Neural cell (in vitro differentiated cells): ENCODE measurements at regions not wholly inside any gene's neighbourhood (a gene's known extent, or its start where the extent isn't known, plus 50 kb on each side); places are given as distances from the start of the nearest gene placed in this dataset.

Experiments
- H2AFZ ChIP-seq: fragments of 200-600, 300-800 bp; sonication (generic), shearing (Covaris generic); 2 replicates; pipeline ENCODE4 v1.6.0; 2014; ENCODE audit warnings: low read depth, mild to moderate bottlenecking, antibody characterized with exemption, low read length, moderate library complexity
- H3F3A ChIP-seq: fragments of 200-600 bp; shearing (Covaris generic); 2 replicates; pipeline ENCODE4 v1.6.1; 2016; ENCODE audit warnings: mild to moderate bottlenecking, moderate library complexity, mixed read lengths, antibody characterized with exemption, low read length; ENCODE audit not compliant: insufficient read depth, poor library complexity, severe bottlenecking
- H3K27ac ChIP-seq: fragments of 200-600, 300-800 bp; sonication (generic), shearing (Covaris generic); 2 replicates; pipeline ENCODE4 v1.5.1; 2014; ENCODE audit warnings: mild to moderate bottlenecking, low read length, moderate library complexity
- H3K27me3 ChIP-seq: fragments of 300-800, 200-600 bp; sonication (generic), shearing (Covaris generic); 2 replicates; pipeline ENCODE4 v1.6.0; 2014; ENCODE audit warnings: mild to moderate bottlenecking, low read depth, low read length, moderate library complexity; ENCODE audit not compliant: insufficient read depth
- H3K36me3 ChIP-seq: fragments of 300-800, 200-600 bp; sonication (generic), shearing (Covaris generic); 2 replicates; pipeline ENCODE4 v1.5.1; 2014; ENCODE audit warnings: mild to moderate bottlenecking, antibody characterized with exemption, low read length, moderate library complexity; ENCODE audit not compliant: insufficient read depth
- H3K4me2 ChIP-seq: fragments of 300-800, 200-600 bp; sonication (generic), shearing (Covaris generic); 2 replicates; pipeline ENCODE4 v1.6.0; 2014; ENCODE audit warnings: mild to moderate bottlenecking, low read length
- H3K4me3 ChIP-seq: fragments of 300-800, 200-600 bp; sonication (generic), shearing (Covaris generic); 2 replicates; pipeline ENCODE4 v1.5.1; 2014; ENCODE audit warnings: mild to moderate bottlenecking, low read length, moderate library complexity
- H3K79me2 ChIP-seq: fragments of 200-600 bp; shearing (Covaris generic); replicated peaks from 2 replicates; pipeline ENCODE4 v1.6.0; 2014; ENCODE audit warnings: mild to moderate bottlenecking, low read length, moderate library complexity; ENCODE audit not compliant: insufficient read depth
- H3K9ac ChIP-seq: fragments of 300-800, 200-600 bp; sonication (generic), shearing (Covaris generic); 2 replicates; pipeline ENCODE4 v1.6.1; 2016; ENCODE audit warnings: mild to moderate bottlenecking, low read length, mixed read lengths
- H3K9me2 ChIP-seq: fragments of 200-600 bp; shearing (Covaris generic); 2 replicates; pipeline ENCODE4 v1.6.1; 2016; ENCODE audit warnings: mild to moderate bottlenecking, low read length, mixed read lengths; ENCODE audit not compliant: insufficient read depth
- H3K9me3 ChIP-seq: fragments of 200-600, 300-800 bp; sonication (generic), shearing (Covaris generic); 2 replicates; pipeline ENCODE4 v1.6.1; 2016; ENCODE audit warnings: mild to moderate bottlenecking, mixed run types, low read length, moderate library complexity, mixed read lengths
- H4K20me1 ChIP-seq: fragments of 200-600 bp; shearing (Covaris generic); 2 replicates; pipeline ENCODE4 v1.6.1; 2016; ENCODE audit warnings: mild to moderate bottlenecking, mixed run types; ENCODE audit not compliant: insufficient read depth
- CTCF ChIP-seq: fragments of 450-650 bp; IDR thresholded peaks from 2 replicates; pipeline ENCODE4 v1.5.1; 2014; ENCODE audit warnings: antibody characterized with exemption, mild to moderate bottlenecking, moderate library complexity; ENCODE audit not compliant: poor library complexity, severe bottlenecking
- EP300 ChIP-seq: fragments of 450-650 bp; conservative IDR thresholded peaks from 2 replicates; pipeline ENCODE4 v1.6.1; 2014; ENCODE audit warnings: antibody characterized with exemption, mild to moderate bottlenecking, moderate library complexity; ENCODE audit not compliant: poor library complexity, severe bottlenecking
- EZH2 ChIP-seq: fragments of 200-600, 300-800 bp; shearing (Covaris generic), sonication (generic); IDR thresholded peaks from 2 replicates; pipeline ENCODE4 v1.6.1; 2014; ENCODE audit warnings: antibody characterized with exemption, low read length, borderline replicate concordance, mild to moderate bottlenecking; ENCODE audit not compliant: insufficient read depth, poor library complexity, severe bottlenecking
- MXI1 ChIP-seq: fragments of 450-650 bp; conservative IDR thresholded peaks from 2 replicates; pipeline ENCODE4 v1.6.1; 2014; ENCODE audit warnings: antibody characterized with exemption, mild to moderate bottlenecking; ENCODE audit not compliant: poor library complexity, severe bottlenecking
- POLR2AphosphoS5 ChIP-seq: IDR thresholded peaks from 2 replicates; pipeline ENCODE4 v1.6.1; 2012
- RAD21 ChIP-seq: fragments of 450-650 bp; conservative IDR thresholded peaks from 2 replicates; pipeline ENCODE4 v1.6.1; 2014; ENCODE audit warnings: antibody characterized with exemption, mild to moderate bottlenecking, moderate library complexity
- REST ChIP-seq: IDR thresholded peaks from 2 replicates; pipeline ENCODE4 v1.6.1; 2012; ENCODE audit warnings: borderline replicate concordance
- SMC3 ChIP-seq: fragments of 450-650 bp; conservative IDR thresholded peaks from 2 replicates; pipeline ENCODE4 v1.6.1; 2014; ENCODE audit warnings: antibody characterized with exemption, mild to moderate bottlenecking, moderate library complexity; ENCODE audit not compliant: poor library complexity
- TAF1 ChIP-seq: IDR thresholded peaks from 2 replicates; pipeline ENCODE4 v1.6.1; 2012; ENCODE audit warnings: low read depth

GRCh38 chrX:121902463-121902862 is 855.1 kb downstream of the GLUD2 start:
- H3K9me2 ChIP-seq = no peaks in the 10 kb centered on the region
- no peak overlapping the region for H3K4me2 ChIP-seq
- no peak overlapping the region for H3K4me3 ChIP-seq
- no peak overlapping the region for H3K9ac ChIP-seq
- TF ChIP-seq EP300 (no peak), RAD21 (no peak), REST (no peak), SMC3 (no peak), POLR2AphosphoS5 (no peak), MXI1 (no peak), EZH2 (no peak)
- H3K9me3 ChIP-seq = no peaks in the 10 kb centered on the region
- no peak overlapping the region for H2AFZ ChIP-seq
- H4K20me1 ChIP-seq = no peaks in the 10 kb centered on the region
- no peaks in the 10 kb centered on the region for H3K27me3 ChIP-seq
- H3K79me2 ChIP-seq = no peaks in the 10 kb centered on the region
- H3K27ac ChIP-seq = no peak overlapping the region
- H3F3A ChIP-seq = no peaks in the 10 kb centered on the region
- H3K36me3 ChIP-seq = no peaks in the 10 kb centered on the region

GRCh38 chrX:121903961-121904360 is 856.6 kb downstream of the GLUD2 start:
- no peaks in the 10 kb centered on the region for H3K9me2 ChIP-seq
- no peaks in the 10 kb centered on the region for H4K20me1 ChIP-seq
- no peak overlapping the region for H3K27ac ChIP-seq
- H3K79me2 ChIP-seq = no peaks in the 10 kb centered on the region
- H3K36me3 ChIP-seq = no peaks in the 10 kb centered on the region
- H2AFZ ChIP-seq = no peak overlapping the region
- H3K4me2 ChIP-seq = no peak overlapping the region
- no peaks in the 10 kb centered on the region for H3K9me3 ChIP-seq
- H3K4me3 ChIP-seq = no peak overlapping the region
- no peak for TF ChIP-seq SMC3
- TF ChIP-seq MXI1 = no peak
- TF ChIP-seq RAD21 = no peak
- TF ChIP-seq CTCF = no peak
- TF ChIP-seq POLR2AphosphoS5 = no peak
- no peak for TF ChIP-seq TAF1
- no peak for TF ChIP-seq EP300
- TF ChIP-seq EZH2 = no peak
- no peaks in the 10 kb centered on the region for H3F3A ChIP-seq
- H3K9ac ChIP-seq = no peak overlapping the region
- H3K27me3 ChIP-seq = no peaks in the 10 kb centered on the region
